ENCODE measurements at regions not wholly inside any gene's neighbourhood (a gene's known extent, or its start where the extent isn't known, plus 50 kb on each side); places are given as distances from the start of the nearest gene placed in this dataset.

DNA sequence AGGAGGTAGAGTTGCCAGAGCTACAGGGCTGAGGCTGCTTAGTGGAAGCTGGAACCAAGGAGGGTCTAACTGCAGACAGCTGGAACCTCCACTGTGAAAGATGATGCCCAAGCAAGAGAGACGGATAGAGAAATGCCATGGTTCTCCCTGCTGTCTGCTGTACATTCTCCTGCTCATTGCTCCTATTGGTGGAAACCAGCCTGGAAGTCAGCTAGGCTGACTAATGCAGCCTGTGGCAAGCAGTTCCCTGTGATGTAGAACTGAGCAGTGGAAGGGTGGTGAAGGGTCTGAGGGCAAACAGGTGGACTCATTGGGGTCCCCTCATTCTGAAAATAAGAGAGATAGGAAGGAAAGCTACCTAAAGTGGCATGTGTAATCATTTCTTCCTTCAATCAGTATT, 563.6 kb downstream of the SLC4A3 start:
- Histone ChIP-seq H3F3A (ENCODE audit: insufficient read depth, low read length, poor library complexity, severe bottlenecking) (no peaks in the 10 kb centered on the region), H3K9me2 (ENCODE audit: insufficient read depth, low read length) (no peaks in the 10 kb centered on the region), H3K27me3 (ENCODE audit: insufficient read depth, low read depth, low read length) (no peaks in the 10 kb centered on the region), H3K79me2 (replicated peaks; ENCODE audit: insufficient read depth, low read length) (no peaks in the 10 kb centered on the region), H2AFZ (ENCODE audit: low read depth, low read length) (no peak overlapping the region), H3K36me3 (ENCODE audit: insufficient read depth, low read length) (no peaks in the 10 kb centered on the region), H3K9ac (ENCODE audit: low read length) (no peak overlapping the region), H3K9me3 (ENCODE audit: low read length) (no peaks in the 10 kb centered on the region), H3K4me2 (ENCODE audit: low read length) (no peak overlapping the region), H4K20me1 (ENCODE audit: insufficient read depth) (no peaks in the 10 kb centered on the region), H3K27ac (ENCODE audit: low read length) (no peak overlapping the region), H3K4me3 (ENCODE audit: low read length) (no peak overlapping the region)
- TF ChIP-seq MXI1 (conservative IDR thresholded peaks at IDR 0.05; ENCODE audit: poor library complexity, severe bottlenecking) (no peak), REST (IDR thresholded peaks at IDR 0.05; ENCODE audit: borderline replicate concordance) (no peak), SMC3 (conservative IDR thresholded peaks at IDR 0.05; ENCODE audit: poor library complexity) (no peak), TAF1 (IDR thresholded peaks at IDR 0.05; ENCODE audit: low read depth) (no peak), EZH2 (IDR thresholded peaks at IDR 0.05; ENCODE audit: borderline replicate concordance, insufficient read depth, low read length, poor library complexity, severe bottlenecking) (no peak), POLR2AphosphoS5 (IDR thresholded peaks at IDR 0.05) (no peak), CTCF (IDR thresholded peaks at IDR 0.05; ENCODE audit: poor library complexity, severe bottlenecking) (no peak), RAD21 (conservative IDR thresholded peaks at IDR 0.05) (no peak), EP300 (conservative IDR thresholded peaks at IDR 0.05; ENCODE audit: poor library complexity, severe bottlenecking) (no peak)

- Histone ChIP-seq H2AFZ (ENCODE audit: low read depth, low read length) (no peak overlapping the region), H3K4me3 (ENCODE audit: low read length) (no peak overlapping the region), H3K9me2 (ENCODE audit: insufficient read depth, low read length) (no peaks in the 10 kb centered on the region), H3K9ac (ENCODE audit: low read length) (no peak overlapping the region), H3K27me3 (ENCODE audit: insufficient read depth, low read depth, low read length) (no peaks in the 10 kb centered on the region), H3K79me2 (replicated peaks; ENCODE audit: insufficient read depth, low read length) (no peaks in the 10 kb centered on the region), H3K4me2 (ENCODE audit: low read length) (no peak overlapping the region), H3F3A (ENCODE audit: insufficient read depth, low read length, poor library complexity, severe bottlenecking) (no peaks in the 10 kb centered on the region), H3K9me3 (ENCODE audit: low read length) (no peaks in the 10 kb centered on the region), H3K27ac (ENCODE audit: low read length) (no peak overlapping the region), H4K20me1 (ENCODE audit: insufficient read depth) (no peaks in the 10 kb centered on the region), H3K36me3 (ENCODE audit: insufficient read depth, low read length) (no peaks in the 10 kb centered on the region)
- TF ChIP-seq TAF1 (IDR thresholded peaks at IDR 0.05; ENCODE audit: low read depth) = no peak
- TF ChIP-seq EZH2 (IDR thresholded peaks at IDR 0.05; ENCODE audit: borderline replicate concordance, insufficient read depth, low read length, poor library complexity, severe bottlenecking) = no peak
- no peak for TF ChIP-seq POLR2AphosphoS5 (IDR thresholded peaks at IDR 0.05)
- TF ChIP-seq CTCF (IDR thresholded peaks at IDR 0.05; ENCODE audit: poor library complexity, severe bottlenecking) = no peak
- no peak for TF ChIP-seq MXI1 (conservative IDR thresholded peaks at IDR 0.05; ENCODE audit: poor library complexity, severe bottlenecking)
- TF ChIP-seq RAD21 (conservative IDR thresholded peaks at IDR 0.05) = no peak
- TF ChIP-seq EP300 (conservative IDR thresholded peaks at IDR 0.05; ENCODE audit: poor library complexity, severe bottlenecking) = no peak
Measured at GRCh38 chr2:220191737-220192136, 564.3 kb downstream of the SLC4A3 start.
